ENCODE measurements at regions not wholly inside any gene's neighbourhood (a gene's known extent, or its start where the extent isn't known, plus 50 kb on each side); places are given as distances from the start of the nearest gene placed in this dataset.

GRCh38 chr15:99907698-99908097, 174.5 kb upstream of the LYSMD4 start:
- Histone ChIP-seq H3K36me3 (ENCODE audit: insufficient read depth, low read length) (no peaks in the 10 kb centered on the region), H3K27ac (ENCODE audit: low read depth, low read length) (no peak overlapping the region), H3K9me3 (ENCODE audit: control insufficient read depth in 1 of 2, low read length in 2 of 2) (no peaks in the 10 kb centered on the region), H3K4me3 (ENCODE audit: low read length in 2 of 2) (no peak overlapping the region), H3K27me3 (ENCODE audit: insufficient read depth, low read length) (no peaks in the 10 kb centered on the region), H3K4me1 (ENCODE audit: insufficient read depth, low read length) (no peaks in the 10 kb centered on the region)
- ChIA-PET POLR2A (ENCODE audit: partially characterized antibody) (no interaction called here), CTCF (ENCODE audit: partially characterized antibody) (no interaction called here)
- H3K4me3 Mint-ChIP-seq, result no peak overlapping the region
- H3K27me3 Mint-ChIP-seq, result no peaks in the 10 kb centered on the region
- no peak overlapping the region for H3K27ac Mint-ChIP-seq
- no peak for DNase-seq
- H3K4me1 Mint-ChIP-seq, result no peaks in the 10 kb centered on the region
- intact Hi-C loops (cut with micrococcal nuclease), result no loop called here
- H3K36me3 Mint-ChIP-seq, result no peaks in the 10 kb centered on the region
- peaks cover 0 to 7% (median 0%) of the 10 kb centered on the region in 8 donors for H3K9me3 Mint-ChIP-seq

GRCh38 chr15:99906793-99907192, 173.6 kb upstream of the LYSMD4 start:
- H3K4me1 ChIP-seq (ENCODE audit: insufficient read depth, low read length), result no peaks in the 10 kb centered on the region

GRCh38 chr15:99906311-99906710, 173.1 kb upstream of the LYSMD4 start:
- DNase-seq, result no peak
- Mint-ChIP-seq H3K36me3 (no peaks in the 10 kb centered on the region), H3K4me3 (no peak overlapping the region), H3K9me3 (peaks cover 0 to 7% (median 0%) of the 10 kb centered on the region in 8 donors), H3K27ac (no peak overlapping the region), H3K27me3 (no peaks in the 10 kb centered on the region), H3K4me1 (no peaks in the 10 kb centered on the region)
- Histone ChIP-seq H3K27me3 (ENCODE audit: insufficient read depth, low read length) (no peaks in the 10 kb centered on the region), H3K36me3 (ENCODE audit: insufficient read depth, low read length) (no peaks in the 10 kb centered on the region), H3K4me3 (ENCODE audit: low read length in 2 of 2) (no peak overlapping the region), H3K27ac (ENCODE audit: low read depth, low read length) (no peak overlapping the region), H3K9me3 (ENCODE audit: control insufficient read depth in 1 of 2, low read length in 2 of 2) (no peaks in the 10 kb centered on the region), H3K4me1 (ENCODE audit: insufficient read depth, low read length) (no peaks in the 10 kb centered on the region)
- intact Hi-C loops (cut with micrococcal nuclease), result no loop called here
- CTCF ChIA-PET (ENCODE audit: partially characterized antibody), result interaction anchor here (0.5 kb wide), 1 partner anchor 289 kb away, joined by 3 read pairs; no protein-coding TSS in a partner anchor
- POLR2A ChIA-PET (ENCODE audit: partially characterized antibody), result no interaction called here

More at GRCh38 chr15:99906793-99907192, 173.6 kb upstream of the LYSMD4 start:
- Mint-ChIP-seq H3K36me3 (no peaks in the 10 kb centered on the region), H3K9me3 (peaks cover 0 to 7% (median 0%) of the 10 kb centered on the region in 8 donors), H3K27ac (no peak overlapping the region), H3K4me3 (no peak overlapping the region), H3K4me1 (no peaks in the 10 kb centered on the region), H3K27me3 (no peaks in the 10 kb centered on the region)
- ChIA-PET POLR2A (ENCODE audit: partially characterized antibody) (no interaction called here), CTCF (ENCODE audit: partially characterized antibody) (interaction anchor here (0.5 kb wide), 1 partner anchor 288 kb away, joined by 3 read pairs; no protein-coding TSS in a partner anchor)
- Histone ChIP-seq H3K36me3 (ENCODE audit: insufficient read depth, low read length) (no peaks in the 10 kb centered on the region), H3K27me3 (ENCODE audit: insufficient read depth, low read length) (no peaks in the 10 kb centered on the region), H3K4me3 (ENCODE audit: low read length in 2 of 2) (no peak overlapping the region), H3K9me3 (ENCODE audit: control insufficient read depth in 1 of 2, low read length in 2 of 2) (no peaks in the 10 kb centered on the region), H3K27ac (ENCODE audit: low read depth, low read length) (no peak overlapping the region)
- DNase-seq, result no peak
- intact Hi-C loops (cut with micrococcal nuclease), result no loop called here

GRCh38 chr15:99902248-99902928, 169.2 kb upstream of the LYSMD4 start:
- Histone ChIP-seq H3K4me3 (ENCODE audit: low read length in 2 of 2) (no peak overlapping the region), H3K27me3 (ENCODE audit: insufficient read depth, low read length) (no peaks in the 10 kb centered on the region), H3K36me3 (ENCODE audit: insufficient read depth, low read length) (no peaks in the 10 kb centered on the region), H3K27ac (ENCODE audit: low read depth, low read length) (no peak overlapping the region), H3K4me1 (ENCODE audit: insufficient read depth, low read length) (no peaks in the 10 kb centered on the region), H3K9me3 (ENCODE audit: control insufficient read depth in 1 of 2, low read length in 2 of 2) (no peaks in the 10 kb centered on the region)
- ChIA-PET CTCF (ENCODE audit: partially characterized antibody) (no interaction called here), POLR2A (ENCODE audit: partially characterized antibody) (interaction anchor here (0.5 kb wide), 1 partner anchor 24 kb away, joined by 3 read pairs; no protein-coding TSS in a partner anchor)
- no peak overlapping the region for H3K27ac Mint-ChIP-seq
- peaks cover 0 to 6% (median 0%) of the 10 kb centered on the region in 8 donors for H3K9me3 Mint-ChIP-seq
- DNase-seq, result no peak
- no peaks in the 10 kb centered on the region for H3K27me3 Mint-ChIP-seq
- intact Hi-C loops (cut with micrococcal nuclease), result no loop called here
- no peak overlapping the region for H3K4me3 Mint-ChIP-seq
- no peaks in the 10 kb centered on the region for H3K4me1 Mint-ChIP-seq
- peaks cover 0 to 4% of the 10 kb centered on the region in 2 donors for H3K36me3 Mint-ChIP-seq

GRCh38 chr15:99895956-99896311, 162.7 kb upstream of the LYSMD4 start:
- Histone ChIP-seq H3K4me3 (ENCODE audit: low read length in 2 of 2) (no peak overlapping the region), H3K36me3 (ENCODE audit: insufficient read depth, low read length) (no peaks in the 10 kb centered on the region), H3K9me3 (ENCODE audit: control insufficient read depth in 1 of 2, low read length in 2 of 2) (no peaks in the 10 kb centered on the region), H3K27me3 (ENCODE audit: insufficient read depth, low read length) (no peaks in the 10 kb centered on the region), H3K4me1 (ENCODE audit: insufficient read depth, low read length) (no peaks in the 10 kb centered on the region), H3K27ac (ENCODE audit: low read depth, low read length) (no peak overlapping the region)
- H3K36me3 Mint-ChIP-seq, result peaks cover 0 to 14% of the 10 kb centered on the region in 2 donors
- intact Hi-C loops (cut with micrococcal nuclease), result no loop called here
- no peak overlapping the region for H3K27ac Mint-ChIP-seq
- no peak overlapping the region for H3K4me3 Mint-ChIP-seq
- H3K4me1 Mint-ChIP-seq, result no peaks in the 10 kb centered on the region
- H3K9me3 Mint-ChIP-seq, result peaks cover 0 to 6% (median 1%) of the 10 kb centered on the region in 8 donors
- H3K27me3 Mint-ChIP-seq, result peaks cover 0 to 5% of the 10 kb centered on the region in 2 donors
- CTCF ChIA-PET (ENCODE audit: partially characterized antibody), result no interaction called here
- POLR2A ChIA-PET (ENCODE audit: partially characterized antibody), result no interaction called here
- DNase-seq, result no peak

GRCh38 chr15:99895189-99895955, 162.1 kb upstream of the LYSMD4 start:
- intact Hi-C loops (cut with micrococcal nuclease), result no loop called here
- no peaks in the 10 kb centered on the region for H3K36me3 ChIP-seq (ENCODE audit: insufficient read depth, low read length)
- peaks cover 0 to 14% of the 10 kb centered on the region in 2 donors for H3K36me3 Mint-ChIP-seq
- H3K27ac Mint-ChIP-seq, result no peak overlapping the region
- no peak overlapping the region for H3K4me3 Mint-ChIP-seq
- no peak overlapping the region for H3K4me3 ChIP-seq (ENCODE audit: low read length in 2 of 2)
- ChIA-PET POLR2A (ENCODE audit: partially characterized antibody) (no interaction called here), CTCF (ENCODE audit: partially characterized antibody) (no interaction called here)
- H3K9me3 Mint-ChIP-seq, result peaks cover 0 to 6% (median 1%) of the 10 kb centered on the region in 8 donors
- H3K27me3 ChIP-seq (ENCODE audit: insufficient read depth, low read length), result no peaks in the 10 kb centered on the region
- H3K4me1 ChIP-seq (ENCODE audit: insufficient read depth, low read length), result no peaks in the 10 kb centered on the region
- H3K27ac ChIP-seq (ENCODE audit: low read depth, low read length), result no peak overlapping the region
- H3K27me3 Mint-ChIP-seq, result peaks cover 0 to 5% of the 10 kb centered on the region in 2 donors
- DNase-seq, result no peak
- H3K4me1 Mint-ChIP-seq, result no peaks in the 10 kb centered on the region
- H3K9me3 ChIP-seq (ENCODE audit: control insufficient read depth in 1 of 2, low read length in 2 of 2), result no peaks in the 10 kb centered on the region

- H3K27ac ChIP-seq (ENCODE audit: low read depth, low read length), result no peak overlapping the region
- H3K27me3 ChIP-seq (ENCODE audit: insufficient read depth, low read length), result no peaks in the 10 kb centered on the region
- H3K4me1 ChIP-seq (ENCODE audit: insufficient read depth, low read length), result no peaks in the 10 kb centered on the region
- no peaks in the 10 kb centered on the region for H3K36me3 ChIP-seq (ENCODE audit: insufficient read depth, low read length)
- Mint-ChIP-seq H3K27me3 (no peaks in the 10 kb centered on the region), H3K4me3 (no peak overlapping the region), H3K9me3 (peaks cover 0 to 6% (median 3%) of the 10 kb centered on the region in 8 donors), H3K4me1 (no peaks in the 10 kb centered on the region), H3K27ac (no peak overlapping the region), H3K36me3 (peaks cover 8 to 22% of the 10 kb centered on the region in 2 donors)
- ChIA-PET POLR2A (ENCODE audit: partially characterized antibody) (no interaction called here), CTCF (ENCODE audit: partially characterized antibody) (no interaction called here)
- H3K4me3 ChIP-seq (ENCODE audit: low read length in 2 of 2), result no peak overlapping the region
- no peak for DNase-seq
- H3K9me3 ChIP-seq (ENCODE audit: control insufficient read depth in 1 of 2, low read length in 2 of 2), result no peaks in the 10 kb centered on the region
- intact Hi-C loops (cut with micrococcal nuclease), result no loop called here
These were observed 145.6 kb upstream of the LYSMD4 start for GRCh38 chr15:99878835-99879234.

Data from CD4-positive, alpha-beta memory T cell (primary cell).